ENCODE measurements at regions not wholly inside any gene's neighbourhood (a gene's known extent, or its start where the extent isn't known, plus 50 kb on each side); places are given as distances from the start of the nearest gene placed in this dataset.

DNA sequence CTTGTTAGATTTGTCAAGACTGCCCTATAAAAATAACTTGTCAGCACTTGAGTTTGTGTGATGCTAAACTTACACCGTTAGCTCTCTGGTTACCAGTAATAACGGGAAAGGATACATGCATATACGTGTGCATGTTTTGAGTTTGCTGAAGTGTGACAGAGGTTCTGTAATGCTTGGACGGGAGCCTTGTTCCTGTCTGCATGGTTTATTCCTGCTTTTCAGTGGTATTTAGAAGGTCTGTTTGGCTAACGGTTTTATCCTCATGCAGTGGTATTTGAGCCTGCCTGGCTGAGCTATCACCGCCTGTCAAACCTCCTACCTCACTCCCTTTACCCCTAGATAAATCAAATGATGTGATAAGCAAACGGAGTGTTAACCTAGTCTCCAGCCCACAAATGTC lies 305.6 kb downstream of the GALC start:
- POLR2A ChIA-PET (ENCODE audit: low non-redundant PET): no interaction called here
- DNase-seq (ENCODE audit: low spot score): no peak
- BruUV-seq (replicated peaks): no TSS peak
- no peaks in the 10 kb centered on the region for H3K27me3 ChIP-seq (replicated peaks; ENCODE audit: insufficient read depth, low read depth, low read length, poor library complexity)
- CTCF ChIA-PET: no interaction called here
- intact Hi-C loops (cut with micrococcal nuclease; ENCODE audit: unreplicated experiment): no loop called here
- H3K4me3 ChIP-seq (ENCODE audit: low read depth, low read length, poor library complexity, severe bottlenecking): no peak overlapping the region
- H3K27ac ChIP-seq (ENCODE audit: low read depth, low read length, poor library complexity, severe bottlenecking): no peak overlapping the region
- H3K36me3 ChIP-seq (ENCODE audit: insufficient read depth, low read length, poor library complexity, severe bottlenecking): no peaks in the 10 kb centered on the region
- H3K4me1 ChIP-seq (ENCODE audit: insufficient read depth, low read length, poor library complexity, severe bottlenecking): no peaks in the 10 kb centered on the region
- TF ChIP-seq EZH2 (IDR thresholded peaks at IDR 0.05; ENCODE audit: borderline replicate concordance, low read depth, low read length, poor library complexity, severe bottlenecking): no peak
- TF ChIP-seq, protein P1, sequence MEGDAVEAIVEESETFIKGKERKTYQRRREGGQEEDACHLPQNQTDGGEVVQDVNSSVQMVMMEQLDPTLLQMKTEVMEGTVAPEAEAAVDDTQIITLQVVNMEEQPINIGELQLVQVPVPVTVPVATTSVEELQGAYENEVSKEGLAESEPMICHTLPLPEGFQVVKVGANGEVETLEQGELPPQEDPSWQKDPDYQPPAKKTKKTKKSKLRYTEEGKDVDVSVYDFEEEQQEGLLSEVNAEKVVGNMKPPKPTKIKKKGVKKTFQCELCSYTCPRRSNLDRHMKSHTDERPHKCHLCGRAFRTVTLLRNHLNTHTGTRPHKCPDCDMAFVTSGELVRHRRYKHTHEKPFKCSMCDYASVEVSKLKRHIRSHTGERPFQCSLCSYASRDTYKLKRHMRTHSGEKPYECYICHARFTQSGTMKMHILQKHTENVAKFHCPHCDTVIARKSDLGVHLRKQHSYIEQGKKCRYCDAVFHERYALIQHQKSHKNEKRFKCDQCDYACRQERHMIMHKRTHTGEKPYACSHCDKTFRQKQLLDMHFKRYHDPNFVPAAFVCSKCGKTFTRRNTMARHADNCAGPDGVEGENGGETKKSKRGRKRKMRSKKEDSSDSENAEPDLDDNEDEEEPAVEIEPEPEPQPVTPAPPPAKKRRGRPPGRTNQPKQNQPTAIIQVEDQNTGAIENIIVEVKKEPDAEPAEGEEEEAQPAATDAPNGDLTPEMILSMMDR (conservative IDR thresholded peaks at IDR 0.05; ENCODE audit: low read depth, low read length): no peak
- H3K9me3 ChIP-seq (ENCODE audit: low read depth, low read length, poor library complexity, severe bottlenecking): peaks cover 13% of the 10 kb centered on the region

DNA sequence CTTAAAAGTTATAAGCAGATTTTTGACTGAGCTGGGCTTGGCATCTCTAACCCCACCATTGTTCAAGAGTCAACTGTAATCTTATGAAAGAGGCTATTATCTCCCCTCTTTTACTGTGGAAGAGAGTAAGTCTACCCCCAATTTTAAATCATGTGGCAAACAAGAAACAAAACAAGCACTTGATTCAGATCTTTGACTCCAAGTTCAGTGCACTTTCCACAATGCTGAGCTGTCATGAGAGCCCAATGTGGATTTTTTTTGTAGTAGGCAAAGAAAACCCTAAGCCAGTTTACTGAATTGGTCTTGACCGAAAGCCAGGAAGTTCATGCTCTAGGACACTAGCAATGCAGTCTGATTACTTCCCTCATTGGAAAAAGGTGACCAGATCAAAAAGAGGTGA lies 306.2 kb downstream of the GALC start:
- no peak overlapping the region for H3K27ac ChIP-seq (ENCODE audit: low read depth, low read length, poor library complexity, severe bottlenecking)
- no peaks in the 10 kb centered on the region for H3K27me3 ChIP-seq (replicated peaks; ENCODE audit: insufficient read depth, low read depth, low read length, poor library complexity)
- no TSS peak for BruUV-seq (replicated peaks)
- TF ChIP-seq, protein P1 (conservative IDR thresholded peaks at IDR 0.05; ENCODE audit: low read depth, low read length): no peak
- no peak for TF ChIP-seq EZH2 (IDR thresholded peaks at IDR 0.05; ENCODE audit: borderline replicate concordance, low read depth, low read length, poor library complexity, severe bottlenecking)
- CTCF ChIA-PET: no interaction called here
- POLR2A ChIA-PET (ENCODE audit: low non-redundant PET): interaction anchor here (0.7 kb wide), 1 partner anchor 822 kb away, joined by 3 read pairs; no protein-coding TSS in a partner anchor
- no peaks in the 10 kb centered on the region for H3K36me3 ChIP-seq (ENCODE audit: insufficient read depth, low read length, poor library complexity, severe bottlenecking)
- H3K4me1 ChIP-seq (ENCODE audit: insufficient read depth, low read length, poor library complexity, severe bottlenecking): no peaks in the 10 kb centered on the region
- no peak for DNase-seq (ENCODE audit: low spot score)
- peaks cover 13% of the 10 kb centered on the region for H3K9me3 ChIP-seq (ENCODE audit: low read depth, low read length, poor library complexity, severe bottlenecking)
- intact Hi-C loops (cut with micrococcal nuclease; ENCODE audit: unreplicated experiment): no loop called here
- no peak overlapping the region for H3K4me3 ChIP-seq (ENCODE audit: low read depth, low read length, poor library complexity, severe bottlenecking)

DNA sequence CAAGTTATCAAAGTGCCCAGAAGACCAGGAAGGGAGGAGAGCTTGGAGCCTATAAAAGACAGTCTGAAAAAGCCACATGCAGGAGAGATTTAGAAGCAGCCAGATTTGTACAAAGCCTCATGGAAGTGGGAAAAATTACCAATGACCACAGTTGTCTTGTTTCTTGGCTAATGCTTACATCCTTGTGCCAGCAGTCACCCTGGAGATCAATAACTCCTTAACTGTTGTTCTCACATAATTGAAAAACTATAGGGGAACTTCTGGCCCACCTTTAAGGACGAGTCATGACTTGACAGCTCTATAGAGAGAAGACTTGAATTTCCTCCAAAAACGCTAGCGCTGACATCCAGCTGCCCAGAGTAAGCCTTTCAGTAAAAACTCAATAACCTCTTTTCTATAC lies 313.1 kb downstream of the GALC start:
- TF ChIP-seq EZH2 (IDR thresholded peaks at IDR 0.05; ENCODE audit: borderline replicate concordance, low read depth, low read length, poor library complexity, severe bottlenecking): no peak
- TF ChIP-seq, protein P1 (conservative IDR thresholded peaks at IDR 0.05; ENCODE audit: low read depth, low read length): no peak
- BruUV-seq (replicated peaks): no TSS peak
- H3K4me1 ChIP-seq (ENCODE audit: insufficient read depth, low read length, poor library complexity, severe bottlenecking): no peaks in the 10 kb centered on the region
- no peak overlapping the region for H3K4me3 ChIP-seq (ENCODE audit: low read depth, low read length, poor library complexity, severe bottlenecking)
- peaks cover 13% of the 10 kb centered on the region for H3K9me3 ChIP-seq (ENCODE audit: low read depth, low read length, poor library complexity, severe bottlenecking)
- ChIA-PET CTCF (no interaction called here), POLR2A (ENCODE audit: low non-redundant PET) (no interaction called here)
- DNase-seq (ENCODE audit: low spot score): no peak
- H3K27me3 ChIP-seq (replicated peaks; ENCODE audit: insufficient read depth, low read depth, low read length, poor library complexity): no peaks in the 10 kb centered on the region
- H3K27ac ChIP-seq (ENCODE audit: low read depth, low read length, poor library complexity, severe bottlenecking): no peak overlapping the region
- H3K36me3 ChIP-seq (ENCODE audit: insufficient read depth, low read length, poor library complexity, severe bottlenecking): no peaks in the 10 kb centered on the region
- intact Hi-C loops (cut with micrococcal nuclease; ENCODE audit: unreplicated experiment): no loop called here
